HG02938 (cell line): ENCODE measurements at regions not wholly inside any gene's neighbourhood (a gene's known extent, or its start where the extent isn't known, plus 50 kb on each side); places are given as distances from the start of the nearest gene placed in this dataset.

Source experiments
- ATAC-seq: cut with Tn5 transposase; IDR thresholded peaks from one replicate; pipeline ENCODE4 v1.9.1; 2021; ENCODE audit warnings: mild to moderate bottlenecking, moderate library complexity; ENCODE audit not compliant: unreplicated experiment

- no peak for ATAC-seq
These were observed 131.6 kb upstream of the BMP4 start for GRCh38 chr14:54088271-54088670.

GRCh38 chr14:54090274-54090673, 133.6 kb upstream of the BMP4 start:
- no peak for ATAC-seq

- no peak for ATAC-seq
These were observed 138.1 kb upstream of the BMP4 start for GRCh38 chr14:54094765-54095164.

- ATAC-seq, result no peak
These were observed 141.9 kb upstream of the BMP4 start for GRCh38 chr14:54098536-54098935.

- ATAC-seq, result no peak
These were observed 145.4 kb upstream of the BMP4 start for GRCh38 chr14:54102051-54102456.

- ATAC-seq, result no peak
These were observed 145.9 kb upstream of the BMP4 start for GRCh38 chr14:54102530-54102929.

- ATAC-seq, result no peak
These were observed 148.0 kb upstream of the BMP4 start for GRCh38 chr14:54104601-54105145.

- ATAC-seq, result no peak
These were observed 148.8 kb upstream of the BMP4 start for GRCh38 chr14:54105406-54105805.

GRCh38 chr14:54105898-54106297, 149.3 kb upstream of the BMP4 start:
- no peak for ATAC-seq

- ATAC-seq, result no peak
These were observed 150.2 kb upstream of the BMP4 start for GRCh38 chr14:54106661-54107377.

- ATAC-seq, result no peak
These were observed 152.2 kb upstream of the BMP4 start for GRCh38 chr14:54108481-54109471.

GRCh38 chr14:54109521-54110120, 153.0 kb upstream of the BMP4 start:
- ATAC-seq, result no peak

GRCh38 chr14:54114941-54115340, 158.3 kb upstream of the BMP4 start:
- ATAC-seq, result no peak

- no peak for ATAC-seq
These were observed 159.7 kb upstream of the BMP4 start for GRCh38 chr14:54116198-54116885.

- ATAC-seq, result no peak
These were observed 160.3 kb upstream of the BMP4 start for GRCh38 chr14:54116972-54117371.

GRCh38 chr14:54117396-54117795, 160.8 kb upstream of the BMP4 start:
- no peak for ATAC-seq

- no peak for ATAC-seq
These were observed 161.3 kb upstream of the BMP4 start for GRCh38 chr14:54117924-54118323.

- no peak for ATAC-seq
These were observed 163.6 kb upstream of the BMP4 start for GRCh38 chr14:54120260-54120659.

- ATAC-seq, result no peak
These were observed 164.9 kb upstream of the BMP4 start for GRCh38 chr14:54121466-54122027.

- no peak for ATAC-seq
These were observed 167.2 kb upstream of the BMP4 start for GRCh38 chr14:54123841-54124240.
